NCI-H1436 (cell line): ENCODE measurements at regions not wholly inside any gene's neighbourhood (a gene's known extent, or its start where the extent isn't known, plus 50 kb on each side); places are given as distances from the start of the nearest gene placed in this dataset.
A peak's percentile ranks its signal among the peaks of the same experiment; 100 is the strongest.

Source experiments
- DNase-seq: peaks from one replicate; lab custom pipeline; 2025; lab: John Stamatoyannopoulos, UW

GRCh38 chr1:56390934-56391731, 188.2 kb downstream of the PLPP3 start:
- no peak for DNase-seq

DNA sequence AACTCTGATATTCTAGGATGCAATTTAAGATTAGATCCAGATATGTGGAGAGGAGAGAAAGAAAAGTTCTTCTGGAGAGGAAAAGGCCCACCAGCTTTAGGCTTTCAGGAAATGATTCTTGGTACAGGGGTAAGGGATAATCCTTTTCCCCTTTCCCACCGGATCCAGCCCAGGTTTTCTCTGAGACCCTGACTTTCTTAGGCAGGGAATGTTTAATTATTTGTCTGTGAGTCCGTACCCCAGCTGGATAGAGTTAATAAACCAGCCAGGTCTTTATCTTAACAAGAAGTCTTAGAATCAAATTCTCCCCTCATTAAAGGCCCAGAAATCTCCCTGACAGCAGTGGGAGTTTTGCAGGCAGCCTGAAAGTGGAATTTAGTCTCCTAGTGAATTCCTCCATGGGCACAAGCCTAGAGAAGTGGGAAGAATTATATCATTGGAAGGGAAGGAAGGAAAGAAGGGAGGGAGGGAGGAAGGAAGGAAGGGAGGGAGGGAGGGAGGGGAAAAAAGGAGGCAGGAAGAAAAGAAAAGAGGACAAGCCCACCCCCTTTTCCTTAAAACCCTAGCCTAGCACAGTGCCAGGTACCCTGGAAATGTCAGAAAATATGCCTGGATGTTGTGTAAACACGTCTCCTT, 189.0 kb downstream of the PLPP3 start:
- DNase-seq, result no peak

GRCh38 chr1:56389813-56390212, 189.6 kb downstream of the PLPP3 start:
- no peak for DNase-seq

DNA sequence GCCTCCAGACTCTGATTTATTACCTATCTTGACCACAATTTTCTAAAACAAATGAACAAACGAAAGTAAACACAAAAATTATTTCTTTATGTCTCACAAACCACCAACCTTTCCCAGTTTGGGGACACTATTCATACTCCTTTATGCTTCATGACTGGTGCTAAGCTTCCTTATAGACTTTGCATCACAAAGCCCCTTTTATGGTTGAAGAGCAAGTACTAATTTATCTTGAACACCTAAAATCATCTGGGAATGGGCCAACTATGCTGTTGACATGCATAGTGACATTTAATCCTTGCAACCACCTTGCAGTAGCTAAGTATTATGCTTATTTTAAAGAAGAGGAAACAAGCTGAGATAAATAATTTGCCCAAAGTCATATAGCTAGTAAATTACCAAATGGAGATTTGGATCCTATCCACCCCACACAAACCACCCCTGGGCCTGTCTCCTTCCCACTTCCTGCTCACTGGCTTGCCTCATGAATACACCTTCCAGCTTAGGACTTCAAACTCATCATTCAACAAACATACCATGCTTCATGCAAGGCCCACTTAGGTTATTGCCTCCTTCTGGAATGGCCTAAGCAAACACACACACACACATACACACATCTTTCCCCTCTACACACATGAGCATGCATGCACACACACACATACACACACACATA, 192.2 kb downstream of the PLPP3 start:
- peak; percentile 23 for DNase-seq

GRCh38 chr1:56385314-56385713, 194.0 kb downstream of the PLPP3 start:
- no peak for DNase-seq

- no peak for DNase-seq
These were observed 196.4 kb downstream of the PLPP3 start for GRCh38 chr1:56382929-56383328.

DNA sequence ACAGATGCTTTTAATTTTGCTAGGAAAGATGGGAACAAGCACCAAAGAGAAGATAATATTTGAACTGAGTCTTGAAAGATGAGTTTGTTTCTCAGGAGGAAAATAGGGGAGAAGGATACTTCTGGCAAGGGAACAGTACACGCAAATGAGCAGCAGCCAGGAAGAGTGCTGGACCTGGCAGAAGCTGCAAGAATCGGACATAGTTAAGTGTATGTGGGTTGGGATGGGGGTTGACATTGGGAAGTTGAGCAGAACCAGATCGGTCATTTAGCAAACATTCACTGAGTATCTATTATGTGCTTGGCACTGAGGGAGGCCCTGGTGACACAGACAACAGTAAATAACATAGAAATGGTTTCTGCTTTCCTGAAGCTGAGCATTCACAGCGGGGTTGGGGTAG, 198.8 kb downstream of the PLPP3 start:
- no peak for DNase-seq

DNA sequence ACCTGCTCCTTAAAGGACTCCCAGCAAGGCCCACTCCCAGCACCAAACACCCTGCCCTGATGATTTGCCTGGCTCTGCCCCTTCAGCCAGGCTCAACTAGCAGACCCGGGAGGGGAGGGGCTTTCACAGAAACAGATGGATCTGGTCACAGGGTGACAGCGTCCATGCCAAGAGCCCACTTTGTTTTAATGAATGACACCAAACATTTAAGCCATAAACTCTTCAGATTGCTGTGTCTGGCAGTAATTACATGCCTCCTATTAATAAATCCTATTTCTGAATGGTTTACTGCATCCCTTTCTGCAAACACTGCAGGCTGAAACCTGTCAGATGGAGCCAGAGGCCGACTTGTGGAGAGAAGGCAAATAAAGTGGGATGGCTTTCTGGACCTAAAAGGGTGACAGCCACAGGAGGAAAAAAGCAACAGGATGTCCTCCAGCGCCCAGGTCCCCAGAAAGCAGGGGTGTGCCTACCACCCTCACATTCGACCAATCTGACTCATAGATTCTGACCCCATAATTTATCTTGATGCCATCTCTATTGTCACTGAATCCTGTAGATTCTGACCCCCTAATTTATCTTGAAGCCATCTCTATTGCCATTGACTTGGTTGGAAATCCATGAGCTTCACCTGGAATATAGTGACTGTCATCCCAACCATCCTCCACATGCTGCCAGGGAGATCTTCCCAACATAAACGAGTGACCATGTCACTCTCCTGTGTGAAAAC, 200.9 kb downstream of the PLPP3 start:
- DNase-seq, result no peak

GRCh38 chr1:56377431-56377830, 201.9 kb downstream of the PLPP3 start:
- no peak for DNase-seq

DNA sequence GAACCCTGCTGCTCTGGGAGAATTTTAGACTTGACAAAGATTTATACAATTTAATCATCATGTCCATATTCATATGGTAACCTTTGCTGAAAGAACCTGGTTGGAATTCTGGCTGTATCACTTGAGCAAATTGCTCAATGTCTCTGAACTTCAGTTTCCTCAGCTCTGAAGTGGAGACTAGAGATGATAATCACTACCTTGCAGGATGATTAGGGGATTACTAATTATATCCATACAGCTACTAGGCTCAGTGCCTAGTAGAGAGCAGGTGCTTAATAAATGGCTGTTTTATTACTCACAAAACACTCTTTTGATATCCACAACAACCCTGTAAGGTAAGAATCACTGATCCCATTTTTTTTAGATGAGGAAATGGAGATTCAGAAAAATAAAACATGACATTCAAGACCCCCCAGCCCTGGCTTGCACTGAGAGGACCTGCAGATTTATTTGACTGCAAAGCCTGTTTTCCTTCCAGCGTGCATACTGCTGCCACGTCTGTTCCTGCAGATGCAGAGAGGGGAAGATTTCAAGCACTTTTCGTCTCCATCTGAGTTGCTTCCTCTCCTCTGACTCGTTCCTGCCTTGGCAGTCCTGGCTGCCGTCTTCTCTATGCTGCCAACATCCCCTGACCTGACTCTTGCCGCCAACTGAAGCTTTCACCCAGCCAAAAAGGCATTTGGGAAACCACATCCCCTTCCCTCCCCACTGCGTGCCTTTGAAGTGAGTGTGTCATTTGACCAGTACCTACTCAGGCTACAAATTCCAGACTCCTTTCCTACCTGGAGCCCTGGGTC, 203.0 kb downstream of the PLPP3 start:
- DNase-seq, result no peak

DNA sequence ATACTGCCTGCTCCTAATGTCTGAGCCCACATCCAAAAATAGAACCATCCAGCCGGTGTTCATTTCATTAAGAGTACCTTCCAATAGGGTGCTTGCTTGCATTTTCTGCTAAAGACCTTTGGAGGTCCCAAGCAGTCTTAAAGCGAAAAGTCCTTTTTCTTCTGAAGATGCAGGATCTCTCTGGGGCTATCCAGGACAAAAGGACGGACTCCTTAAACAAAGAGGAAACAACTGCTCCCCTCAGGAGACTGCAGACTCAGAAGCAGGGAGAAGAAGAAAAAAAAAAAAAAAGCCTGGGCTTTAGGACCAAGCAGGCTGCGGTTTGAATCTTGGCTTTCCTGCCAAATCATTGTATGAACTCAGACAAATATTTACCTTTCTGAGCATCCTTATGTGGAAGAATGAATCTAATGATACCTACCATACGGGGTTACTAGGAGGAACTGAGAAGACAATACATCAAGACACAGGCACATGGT, 204.0 kb downstream of the PLPP3 start:
- DNase-seq, result no peak

DNA sequence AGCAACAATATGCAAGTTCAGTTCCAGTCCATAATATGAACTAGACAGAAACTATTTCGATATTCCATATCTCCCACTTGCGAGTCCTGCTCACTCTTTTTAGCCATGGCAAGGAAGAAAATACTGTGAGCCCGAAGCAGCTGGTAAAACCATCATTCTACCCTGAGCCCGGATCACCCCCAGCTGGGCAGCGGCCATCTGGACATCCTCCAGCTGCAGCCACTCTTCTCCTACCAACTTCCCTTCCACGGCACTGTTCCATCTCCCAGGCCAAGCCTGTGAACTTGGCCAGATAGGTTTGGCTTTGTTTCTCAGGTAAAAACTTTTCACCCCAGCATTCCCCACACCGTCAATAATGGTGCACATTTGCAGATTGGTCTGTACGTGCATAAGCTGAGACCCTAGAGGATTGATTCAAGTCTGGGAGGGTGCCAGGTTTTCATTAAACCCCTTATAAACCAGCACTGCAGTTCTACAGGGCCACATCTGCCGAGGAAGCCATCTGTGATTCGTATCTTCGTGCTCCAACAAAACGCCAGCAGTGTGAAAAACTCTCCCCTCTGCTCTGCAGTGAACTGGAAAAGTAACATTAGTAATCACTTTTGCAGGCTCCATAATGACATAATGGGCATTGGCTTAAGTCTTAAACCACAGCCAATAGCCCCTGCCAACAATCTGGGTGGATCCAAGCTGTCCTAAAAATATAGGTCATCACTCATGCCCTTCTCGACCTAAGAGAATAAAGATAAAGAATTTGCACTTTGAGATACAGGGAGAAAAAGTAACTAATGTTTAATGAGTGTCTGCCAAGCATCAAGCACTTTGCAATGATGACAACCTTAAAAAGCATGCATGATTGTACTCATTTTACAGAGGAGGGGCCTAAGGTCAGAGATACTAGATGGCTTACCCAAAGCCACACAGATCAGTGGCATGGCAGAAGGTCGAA, 205.1 kb downstream of the PLPP3 start:
- peak; percentile 51 for DNase-seq

DNA sequence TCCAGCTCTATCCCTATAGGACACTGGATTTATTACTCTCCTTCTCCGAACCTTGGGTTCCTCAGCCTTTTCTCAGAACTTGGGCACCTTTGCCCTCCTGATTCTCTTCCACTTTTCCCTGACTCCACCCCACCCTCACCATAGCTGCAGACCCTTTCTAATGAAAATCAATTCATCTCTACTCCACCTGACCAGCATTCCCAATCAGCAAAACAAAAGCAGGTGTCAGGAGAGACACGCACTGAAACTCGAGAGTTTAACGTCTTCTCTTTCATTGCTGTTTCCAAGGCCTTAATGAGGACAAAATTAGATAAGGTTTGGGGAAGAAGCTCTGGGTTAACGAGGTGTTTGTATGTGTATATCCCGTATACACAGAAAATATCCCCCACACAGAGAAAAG, 208.8 kb downstream of the PLPP3 start:
- no peak for DNase-seq

- DNase-seq, result no peak
These were observed 216.2 kb downstream of the PLPP3 start for GRCh38 chr1:56363007-56363770.

- no peak for DNase-seq
These were observed 219.3 kb downstream of the PLPP3 start for GRCh38 chr1:56360021-56360420.

DNA sequence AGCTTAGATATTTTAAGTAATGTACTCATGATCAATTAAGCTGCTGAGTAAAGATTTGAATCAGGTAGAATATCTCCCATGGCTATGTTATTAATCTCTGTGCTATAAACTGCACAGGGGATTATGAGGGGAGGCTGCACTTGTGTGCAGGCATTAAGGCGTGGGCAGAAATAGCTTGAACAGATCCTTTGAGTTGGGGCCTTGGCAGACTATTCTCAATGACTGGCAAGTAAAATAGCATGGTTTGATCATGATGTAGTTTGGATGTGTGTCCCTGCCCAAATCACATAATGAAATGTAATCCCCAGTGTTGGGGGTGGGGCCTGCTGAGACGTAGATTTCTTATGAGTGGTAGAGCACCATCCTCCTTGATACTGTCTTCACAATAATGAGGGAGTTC, 220.3 kb downstream of the PLPP3 start:
- DNase-seq, result no peak

GRCh38 chr1:56357927-56358690, 221.3 kb downstream of the PLPP3 start:
- DNase-seq, result no peak

GRCh38 chr1:56356376-56356990, 222.9 kb downstream of the PLPP3 start:
- no peak for DNase-seq
